ENCODE measurements at regions not wholly inside any gene's neighbourhood (a gene's known extent, or its start where the extent isn't known, plus 50 kb on each side); places are given as distances from the start of the nearest gene placed in this dataset.

DNA sequence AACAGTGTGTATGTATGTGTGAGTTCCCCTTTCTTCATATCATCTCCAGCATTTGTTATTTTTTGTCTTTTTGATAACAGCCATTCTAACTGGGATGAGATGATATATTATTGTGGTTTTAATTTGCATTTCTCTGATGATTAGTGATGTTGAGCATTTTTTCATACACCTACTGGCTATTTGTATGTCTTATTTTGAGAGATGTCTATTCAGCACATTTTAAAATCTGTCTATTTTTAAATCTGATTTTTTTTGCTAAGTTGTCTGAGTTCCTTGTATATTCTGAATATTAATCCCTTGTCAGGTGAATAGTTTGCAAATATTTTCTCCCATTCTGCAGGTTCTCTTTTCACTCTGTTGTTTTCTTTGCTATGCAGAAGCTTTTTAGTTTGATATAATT, 469.1 kb downstream of the FUT8 start:
- intact Hi-C loops (cut with micrococcal nuclease) (no loop called here), dilution Hi-C loops (cut with HindIII; ENCODE audit: low sequenced_read_pairs, unreplicated experiment) (no loop called here), in situ Hi-C loops (cut with MboI; ENCODE audit: low sequenced_read_pairs) (no loop called here)
- Histone ChIP-seq H3K79me1 (ENCODE audit: low read depth in 1 of 2, low read length in 2 of 2) (no peaks in the 10 kb centered on the region), H3K4ac (ENCODE audit: low read depth, low read length) (no peak overlapping the region), H3K27ac (ENCODE audit: insufficient read depth, low read length) (no peak overlapping the region), H2BK20ac (ENCODE audit: low read depth, low read length) (no peak overlapping the region), H2AFZ (replicated peaks; ENCODE audit: low read length, poor library complexity) (no peak overlapping the region), H2AK9ac (replicated peaks; ENCODE audit: low read depth, low read length, poor library complexity) (no peak overlapping the region), H3K4me3 (ENCODE audit: insufficient read depth, low read depth, low read length) (no peak overlapping the region), H3K23ac (ENCODE audit: low read depth, low read length) (no peak overlapping the region), H4K5ac (ENCODE audit: low read depth, low read length) (no peak overlapping the region), H4K20me1 (ENCODE audit: insufficient read depth, low read length) (no peaks in the 10 kb centered on the region), H3K14ac (replicated peaks; ENCODE audit: low read depth, low read length) (no peak overlapping the region), H2BK15ac (ENCODE audit: low read depth, low read length) (no peak overlapping the region), H3K4me2 (ENCODE audit: low read depth, low read length) (no peak overlapping the region), H3K4me1 (ENCODE audit: control insufficient read depth, insufficient read depth, low read length) (no peaks in the 10 kb centered on the region), H2AK5ac (ENCODE audit: low read depth, low read length) (no peak overlapping the region), H4K91ac (ENCODE audit: insufficient read depth, low read depth, low read length) (no peak overlapping the region), H3K18ac (ENCODE audit: low read depth, low read length) (no peak overlapping the region), H4K8ac (ENCODE audit: low read depth in 2 of 2, low read length in 2 of 2) (no peak overlapping the region), H3K27me3 (ENCODE audit: control insufficient read depth, insufficient read depth, low read length) (no peaks in the 10 kb centered on the region), H3K9me3 (ENCODE audit: control insufficient read depth, insufficient read depth, low read length) (no peaks in the 10 kb centered on the region), H2BK5ac (ENCODE audit: low read depth, low read length, poor library complexity, severe bottlenecking) (no peak overlapping the region), H3K36me3 (ENCODE audit: control insufficient read depth, insufficient read depth, low read length) (no peaks in the 10 kb centered on the region), H3K56ac (ENCODE audit: extremely low read depth, insufficient read depth, low read length) (no peak overlapping the region), H3K9ac (ENCODE audit: low read depth, low read length) (no peak overlapping the region), H3K9me1 (ENCODE audit: insufficient read depth, low read length) (no peaks in the 10 kb centered on the region), H2BK120ac (ENCODE audit: low read depth, low read length) (no peak overlapping the region)
- ATAC-seq (ENCODE audit: low read depth) (no peak), DNase-seq (no peak)
- ChIA-PET CTCF (no interaction called here), POLR2A (ENCODE audit: unreplicated experiment) (no interaction called here)
- TF ChIP-seq MXI1 (IDR thresholded peaks at IDR 0.05; ENCODE audit: borderline replicate concordance, low read depth, low read length) (no peak), MAFK (IDR thresholded peaks at IDR 0.05; ENCODE audit: low read depth, low read length) (peak; percentile 33; the same call in 1 of the 2 replicates), FOS (IDR thresholded peaks at IDR 0.05; ENCODE audit: low read depth, low read length) (no peak)
- no TSS peak for BruUV-seq (replicated peaks)
